GM12878 (cell line): ENCODE measurements at regions not wholly inside any gene's neighbourhood (a gene's known extent, or its start where the extent isn't known, plus 50 kb on each side); places are given as distances from the start of the nearest gene placed in this dataset.

Source experiments
- ATAC-seq: fragments of 200-7000 bp; cut with Tn5 transposase; 3 replicates; pipeline ENCODE4 v1.9.1; 2020; ENCODE audit warnings: mild to moderate bottlenecking, moderate library complexity
- BruUV-seq: library from RNA; stranded (reverse); fragments of 400-500 nt; replicated peaks from 2 replicates; lab custom pipeline; 2021; lab: Mats Ljungman, UMichigan
- CTCF ChIA-PET: fragments of 300-600 bp; sonication (Branson Sonifier 250); formaldehyde crosslinking; extraction: SDS; loops from one replicate; lab custom pipeline; 2021; ENCODE audit warnings: inconsistent platforms; lab: Yijun Ruan, JAX
- POLR2A ChIA-PET: fragments of 350-600 bp; formaldehyde crosslinking; extraction: SDS; loops from one replicate; lab custom pipeline; 2021; ENCODE audit warnings: inconsistent platforms; lab: Charles Lee
- RAD21 ChIA-PET: fragments of 300-600 bp; sonication (Branson Sonifier 250); formaldehyde crosslinking; loops from one replicate; lab custom pipeline; 2023; ENCODE audit warnings: antibody characterized with exemption; ENCODE audit not compliant: unreplicated experiment; lab: Charles Lee
- SMC1A ChIA-PET: fragments of 300-600 bp; sonication (Branson Sonifier 250); formaldehyde crosslinking; loops from one replicate; lab custom pipeline; 2023; ENCODE audit not compliant: unreplicated experiment, uncharacterized antibody; lab: Charles Lee
- DNase-seq: peaks from one replicate; pipeline ENCODE4 v3.0.0-alpha.2; 2011; ENCODE audit warnings: low read depth, low spot score
- FAIRE-seq: peaks from 3 replicates; lab custom pipeline; 2011; peaks lifted over from hg19 to GRCh38; lab: Jason Lieb, UNC
- H2AFZ ChIP-seq: 2 replicates; pipeline ENCODE4 v1.6.0; 2011; ENCODE audit warnings: low read depth, low read length, control low read depth; ENCODE audit not compliant: control insufficient read depth
- H3K27ac ChIP-seq: 2 replicates; pipeline ENCODE4 v1.5.1; 2011; ENCODE audit warnings: control low read depth; ENCODE audit not compliant: control insufficient read depth, insufficient read depth
- H3K27me3 ChIP-seq, 2 experiments: replicated peaks in 1 of 2; 2 replicates each; pipeline versions ENCODE4 v1.6.0 to v1.6.1; 2011; ENCODE audit warnings: low read length in 1 of 2; ENCODE audit not compliant: control insufficient read depth in 2 of 2, insufficient read depth in 2 of 2
- H3K36me3 ChIP-seq, 2 experiments: 2 replicates each; pipeline ENCODE4 v1.5.1; 2011; ENCODE audit warnings: low read length in 1 of 2; ENCODE audit not compliant: control insufficient read depth in 2 of 2, insufficient read depth in 2 of 2
- H3K4me1 ChIP-seq: 2 replicates; pipeline ENCODE4 v1.6.1; 2011; ENCODE audit warnings: mild to moderate bottlenecking, low read length, moderate library complexity, mixed read lengths; ENCODE audit not compliant: control insufficient read depth, insufficient read depth
- H3K4me2 ChIP-seq: 2 replicates; pipeline ENCODE4 v1.6.0; 2011; ENCODE audit warnings: control low read depth; ENCODE audit not compliant: control insufficient read depth, insufficient read depth
- H3K4me3 ChIP-seq: fragments of 200-600 bp; sonication (generic); 2 replicates; pipeline ENCODE4 v1.5.1; 2016
- H3K79me2 ChIP-seq: 2 replicates; pipeline ENCODE4 v1.6.0; 2011; ENCODE audit warnings: low read length; ENCODE audit not compliant: control insufficient read depth, insufficient read depth
- H3K9ac ChIP-seq: 2 replicates; pipeline ENCODE4 v1.8.0; 2011; ENCODE audit warnings: low read length, control low read depth, mixed read lengths; ENCODE audit not compliant: control insufficient read depth, insufficient read depth
- H3K9me3 ChIP-seq: replicated peaks from 3 replicates; pipeline ENCODE4 v1.5.1; 2011; ENCODE audit warnings: mild to moderate bottlenecking, low read length; ENCODE audit not compliant: control insufficient read depth, insufficient read depth
- H4K20me1 ChIP-seq: 2 replicates; pipeline ENCODE4 v1.6.0; 2011; ENCODE audit not compliant: control insufficient read depth, insufficient read depth
- BCLAF1 ChIP-seq: fragments of 450-650 bp; IDR thresholded peaks from 2 replicates; pipeline ENCODE4 v1.6.1; 2017; ENCODE audit warnings: antibody characterized with exemption, mild to moderate bottlenecking, moderate library complexity
- CBX3 ChIP-seq: fragments of 200-600 bp; sonication (generic); IDR thresholded peaks from 2 replicates; pipeline ENCODE4 v1.6.1; 2016; ENCODE audit warnings: low read depth, borderline replicate concordance
- CTCF ChIP-seq, 3 experiments: IDR thresholded peaks in 2 of 3; conservative IDR thresholded peaks in 1 of 3; 2 replicates each; pipeline ENCODE4 v1.5.1; 2011; ENCODE audit warnings: low read depth in 3 of 3, low read length in 3 of 3, mild to moderate bottlenecking in 3 of 3, control low read depth in 2 of 3, moderate library complexity in 2 of 3, inconsistent platforms in 1 of 3, mixed read lengths in 1 of 3; ENCODE audit not compliant: control insufficient read depth in 2 of 3, insufficient read depth in 1 of 3; ENCODE audit errors: extremely low read depth in 1 of 3
- E4F1 ChIP-seq: fragments of 450-650 bp; IDR thresholded peaks from 2 replicates; pipeline ENCODE4 v1.6.1; 2018; ENCODE audit warnings: borderline replicate concordance, mild to moderate bottlenecking; ENCODE audit not compliant: partially characterized antibody
- FOXM1 ChIP-seq: IDR thresholded peaks from 2 replicates; pipeline ENCODE4 v1.6.1; 2012; ENCODE audit warnings: low read depth, mild to moderate bottlenecking, inconsistent platforms, low read length, moderate library complexity
- HCFC1 ChIP-seq: fragments of 150-350 bp; IDR thresholded peaks from 2 replicates; pipeline ENCODE4 v1.6.1; 2014; ENCODE audit warnings: low read length
- HDAC2 ChIP-seq: fragments of 200-600 bp; sonication (generic); IDR thresholded peaks from 2 replicates; pipeline ENCODE4 v1.6.1; 2017
- MAX ChIP-seq: IDR thresholded peaks from 2 replicates; pipeline ENCODE4 v1.6.1; 2012; ENCODE audit warnings: low read depth, low read length, improper control_type of control experiment
- MYB ChIP-seq: fragments of 150-350 bp; IDR thresholded peaks from 2 replicates; pipeline ENCODE4 v1.6.1; 2014; ENCODE audit warnings: mild to moderate bottlenecking, low read depth, low read length, borderline replicate concordance
- SUPT20H ChIP-seq: IDR thresholded peaks from 2 replicates; pipeline ENCODE4 v1.6.1; 2011; ENCODE audit warnings: low read depth, mild to moderate bottlenecking, low read length, moderate library complexity, borderline replicate concordance; ENCODE audit not compliant: control insufficient read depth
- WRNIP1 ChIP-seq: IDR thresholded peaks from 2 replicates; pipeline ENCODE4 v1.6.1; 2011; ENCODE audit warnings: low read depth, low read length, improper control_type of control experiment, borderline replicate concordance
- WGBS: methylation state at CpG from one replicate; pipeline ENCODE4 v1.1.6; 2016; ENCODE audit warnings: low lambda C conversion rate; ENCODE audit not compliant: insufficient replicate concordance, insufficient coverage; ENCODE audit errors: missing lambda C conversion rate; 5-methylcytosine and 5-hydroxymethylcytosine counted together
- in situ Hi-C: fragments of 300-500 bp; cut with MboI; formaldehyde crosslinking; loops from 9 replicates; pipeline ENCODE4 v1.14.3; 2018; ENCODE audit warnings: mixed read lengths
- intact Hi-C: fragments of 100-400 bp; cut with micrococcal nuclease; formaldehyde crosslinking; loops from one replicate; pipeline ENCODE4 v1.14.2; 2022; ENCODE audit not compliant: unreplicated experiment
- TF ChIP-seq, protein P1 (sequence below): fragments of 450-650 bp; IDR thresholded peaks from 2 replicates; pipeline ENCODE4 v1.6.1; 2016; ENCODE audit warnings: mild to moderate bottlenecking, moderate library complexity, borderline replicate concordance

DNA sequence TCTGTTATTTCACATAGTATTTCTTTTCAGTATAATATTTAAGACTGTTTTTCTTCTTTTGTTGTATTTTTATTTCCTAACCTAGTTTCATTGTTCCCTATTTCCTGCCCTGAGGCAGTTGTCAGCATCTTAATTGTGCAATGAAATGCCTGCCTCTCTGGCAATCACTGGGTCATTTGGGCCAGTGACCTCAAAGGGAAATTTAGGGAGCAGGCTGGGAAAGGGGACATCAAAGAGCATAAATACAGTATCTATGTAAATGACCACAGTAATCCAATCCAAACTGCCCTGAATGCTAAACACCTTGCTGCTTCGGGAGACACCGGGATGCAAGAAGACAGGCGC lies 147.8 kb downstream of the TLR5 start:
- CTCF ChIA-PET: no interaction called here
- no peaks in the 10 kb centered on the region for H3K9me3 ChIP-seq
- H3K79me2 ChIP-seq: no peaks in the 10 kb centered on the region
- RAD21 ChIA-PET: no interaction called here
- no peaks in the 10 kb centered on the region for H4K20me1 ChIP-seq
- no TSS peak for BruUV-seq
- H3K36me3 ChIP-seq: no peaks in the 10 kb centered on the region
- SMC1A ChIA-PET: no interaction called here
- no peaks in the 10 kb centered on the region for H3K4me1 ChIP-seq
- no peak overlapping the region for H3K4me2 ChIP-seq
- in situ Hi-C loops (no loop called here), intact Hi-C loops (no loop called here)
- DNase-seq (no peak), ATAC-seq (no peak), FAIRE-seq (no peak)
- H2AFZ ChIP-seq: no peak overlapping the region
- POLR2A ChIA-PET: no interaction called here
- H3K9ac ChIP-seq: no peak overlapping the region
- H3K27ac ChIP-seq: no peak overlapping the region
- 88% methylated on average over 3 of the region's 3 CpGs for WGBS
- no peaks in the 10 kb centered on the region for H3K27me3 ChIP-seq
- no peak overlapping the region for H3K4me3 ChIP-seq
- TF ChIP-seq, protein P1, sequence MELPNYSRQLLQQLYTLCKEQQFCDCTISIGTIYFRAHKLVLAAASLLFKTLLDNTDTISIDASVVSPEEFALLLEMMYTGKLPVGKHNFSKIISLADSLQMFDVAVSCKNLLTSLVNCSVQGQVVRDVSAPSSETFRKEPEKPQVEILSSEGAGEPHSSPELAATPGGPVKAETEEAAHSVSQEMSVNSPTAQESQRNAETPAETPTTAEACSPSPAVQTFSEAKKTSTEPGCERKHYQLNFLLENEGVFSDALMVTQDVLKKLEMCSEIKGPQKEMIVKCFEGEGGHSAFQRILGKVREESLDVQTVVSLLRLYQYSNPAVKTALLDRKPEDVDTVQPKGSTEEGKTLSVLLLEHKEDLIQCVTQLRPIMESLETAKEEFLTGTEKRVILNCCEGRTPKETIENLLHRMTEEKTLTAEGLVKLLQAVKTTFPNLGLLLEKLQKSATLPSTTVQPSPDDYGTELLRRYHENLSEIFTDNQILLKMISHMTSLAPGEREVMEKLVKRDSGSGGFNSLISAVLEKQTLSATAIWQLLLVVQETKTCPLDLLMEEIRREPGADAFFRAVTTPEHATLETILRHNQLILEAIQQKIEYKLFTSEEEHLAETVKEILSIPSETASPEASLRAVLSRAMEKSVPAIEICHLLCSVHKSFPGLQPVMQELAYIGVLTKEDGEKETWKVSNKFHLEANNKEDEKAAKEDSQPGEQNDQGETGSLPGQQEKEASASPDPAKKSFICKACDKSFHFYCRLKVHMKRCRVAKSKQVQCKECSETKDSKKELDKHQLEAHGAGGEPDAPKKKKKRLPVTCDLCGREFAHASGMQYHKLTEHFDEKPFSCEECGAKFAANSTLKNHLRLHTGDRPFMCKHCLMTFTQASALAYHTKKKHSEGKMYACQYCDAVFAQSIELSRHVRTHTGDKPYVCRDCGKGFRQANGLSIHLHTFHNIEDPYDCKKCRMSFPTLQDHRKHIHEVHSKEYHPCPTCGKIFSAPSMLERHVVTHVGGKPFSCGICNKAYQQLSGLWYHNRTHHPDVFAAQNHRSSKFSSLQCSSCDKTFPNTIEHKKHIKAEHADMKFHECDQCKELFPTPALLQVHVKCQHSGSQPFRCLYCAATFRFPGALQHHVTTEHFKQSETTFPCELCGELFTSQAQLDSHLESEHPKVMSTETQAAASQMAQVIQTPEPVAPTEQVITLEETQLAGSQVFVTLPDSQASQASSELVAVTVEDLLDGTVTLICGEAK: no peak
- TF ChIP-seq MYB (no peak), WRNIP1 (no peak), HDAC2 (no peak), CBX3 (no peak), E4F1 (no peak), SUPT20H (no peak), MAX (no peak), BCLAF1 (no peak), HCFC1 (no peak), CTCF (IDR thresholded peaks at IDR 0.05 in 2 of 3, conservative IDR thresholded peaks at IDR 0.05 in 1 of 3; ENCODE audit: control insufficient read depth in 2 of 3, extremely low read depth in 1 of 3, insufficient read depth in 1 of 3, low read depth in 3 of 3, low read length in 3 of 3) (no peak), FOXM1 (no peak)
